SK-MEL-5 (cell line): ENCODE measurements at regions not wholly inside any gene's neighbourhood (a gene's known extent, or its start where the extent isn't known, plus 50 kb on each side); places are given as distances from the start of the nearest gene placed in this dataset.

ENCODE experiments used
- DNase-seq: peaks from one replicate; pipeline ENCODE4 v3.0.0-alpha.2; 2016; ENCODE audit warnings: low read depth, low spot score
- in situ Hi-C: cut with HindIII; loops from 2 replicates; pipeline ENCODE4 v1.10.0; 2016; ENCODE audit warnings: low sequenced_read_pairs, high pct_unique_total_duplicates, low pct_unique_long_range_greater_than_20kb

DNA sequence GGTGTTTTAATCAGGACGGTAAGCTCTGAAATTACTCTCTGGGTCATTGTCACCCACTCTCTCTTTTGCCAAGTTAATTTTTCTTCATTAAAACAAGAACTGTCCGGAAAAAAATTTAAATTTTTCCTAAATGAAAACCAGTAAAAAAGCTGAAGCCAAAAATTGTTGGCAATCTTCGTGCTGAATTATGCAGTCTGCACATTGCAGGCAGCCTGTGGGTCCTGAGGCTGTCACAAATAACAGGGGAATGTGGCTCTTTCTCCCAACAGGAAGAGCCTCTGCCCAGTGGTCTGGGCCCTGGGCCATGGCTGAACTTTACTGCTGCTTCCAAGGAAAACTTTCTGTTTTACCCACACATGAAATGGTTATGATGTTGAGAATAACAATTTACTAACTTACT lies 153.9 kb upstream of the SPAG17 start:
- DNase-seq, result no peak
- in situ Hi-C loops, result no loop called here

DNA sequence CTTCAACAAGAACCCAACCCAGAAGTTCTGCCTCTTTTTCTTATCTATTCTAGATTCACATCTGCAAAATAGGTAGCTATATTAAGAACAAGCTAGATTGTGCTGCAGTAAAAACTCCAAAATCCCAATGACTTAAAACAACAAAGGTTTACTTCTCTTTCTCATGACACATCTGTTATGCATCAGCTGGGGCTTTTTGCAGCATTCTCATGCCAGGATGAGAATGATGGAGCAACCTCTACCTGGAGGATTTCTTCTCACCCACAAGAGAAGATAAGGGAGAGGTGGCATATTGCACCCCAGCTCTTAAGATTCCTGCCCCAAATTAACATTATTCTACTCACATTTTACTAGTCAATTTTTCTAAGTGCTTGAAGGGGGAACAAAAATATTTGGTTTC lies 152.3 kb upstream of the SPAG17 start:
- in situ Hi-C loops, result no loop called here
- no peak for DNase-seq

DNA sequence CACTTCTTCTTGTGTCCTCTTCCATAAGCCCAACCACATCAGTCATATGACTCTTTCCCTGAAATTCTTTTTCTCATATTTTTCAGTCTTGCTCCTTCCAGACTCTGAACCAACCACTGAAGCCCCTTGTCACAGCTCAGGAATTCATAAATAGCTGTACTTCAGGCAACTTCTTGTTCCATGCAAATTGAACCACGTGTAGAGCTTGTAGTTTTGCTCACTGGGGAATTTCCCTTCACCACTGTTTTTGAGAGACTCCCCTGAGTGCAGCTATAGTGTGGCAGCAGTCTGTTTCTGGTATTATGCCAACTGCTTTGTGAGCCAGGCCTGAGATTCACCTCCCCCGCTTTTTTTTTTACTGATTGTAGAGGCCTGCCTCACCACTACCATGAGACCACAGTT lies 150.3 kb upstream of the SPAG17 start:
- in situ Hi-C loops, result no loop called here
- DNase-seq, result no peak

- in situ Hi-C loops, result no loop called here
- DNase-seq, result no peak
Measured at GRCh38 chr1:118334506-118334905, 149.5 kb upstream of the SPAG17 start.

DNA sequence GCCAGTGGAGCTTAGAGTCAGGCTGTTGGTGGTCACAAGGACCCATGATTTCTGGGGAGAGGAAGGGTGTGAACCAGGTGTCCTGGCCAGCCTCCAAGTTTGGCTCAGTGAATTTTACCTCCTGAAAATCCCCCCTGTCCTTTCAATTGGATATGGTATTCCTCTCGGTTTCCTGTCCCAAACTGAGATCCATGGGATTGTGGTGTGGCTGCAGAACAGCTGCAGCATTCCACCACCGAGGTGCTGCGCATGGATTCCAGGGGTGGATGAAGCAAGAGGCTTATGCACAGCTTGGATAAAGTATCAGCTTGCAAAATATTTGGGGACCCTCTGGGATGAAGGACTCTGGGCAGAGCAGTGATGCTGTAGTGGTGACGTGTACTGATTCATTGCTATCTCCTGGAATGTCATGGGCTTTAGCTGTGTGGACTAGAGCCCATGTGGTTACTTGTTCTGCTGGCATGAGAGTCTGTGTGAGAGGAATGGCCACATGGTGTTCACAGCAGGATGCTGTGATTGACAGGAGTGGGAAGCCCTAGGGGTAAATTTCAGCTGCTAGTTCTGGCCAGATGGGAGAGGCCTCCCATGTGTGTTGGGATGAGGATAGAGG lies 148.7 kb upstream of the SPAG17 start:
- in situ Hi-C loops, result no loop called here
- no peak for DNase-seq

DNA sequence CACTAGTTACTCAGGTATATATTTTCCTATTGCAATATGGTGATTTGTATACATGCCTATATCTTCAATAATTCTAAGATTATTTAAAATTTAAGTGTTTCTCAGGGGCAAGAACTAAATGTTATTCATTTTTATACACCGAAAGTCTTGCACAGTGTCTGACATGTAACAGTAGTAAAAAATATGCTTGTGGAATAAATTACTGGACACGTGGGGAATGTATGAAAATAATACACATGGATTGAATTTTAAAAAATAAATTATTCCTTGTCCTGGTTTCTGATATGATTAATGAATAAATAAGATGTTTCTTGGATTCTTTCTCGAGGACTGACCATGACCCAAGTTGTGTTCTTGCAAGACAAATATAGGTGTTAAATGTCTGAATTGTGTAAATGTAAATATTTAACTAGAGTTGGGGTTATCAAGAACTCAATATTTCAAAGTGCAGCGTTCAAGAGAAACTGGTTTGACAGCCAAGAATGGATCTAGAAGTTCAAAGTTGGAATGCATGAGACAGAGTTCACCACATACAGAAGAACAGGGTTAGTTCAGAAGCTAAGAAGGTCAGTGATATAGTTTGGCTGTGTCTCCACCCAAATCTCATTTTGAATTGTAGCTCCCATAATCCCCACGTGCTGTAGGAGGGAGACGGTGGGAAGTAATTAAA lies 142.1 kb upstream of the SPAG17 start:
- in situ Hi-C loops, result no loop called here
- no peak for DNase-seq

DNA sequence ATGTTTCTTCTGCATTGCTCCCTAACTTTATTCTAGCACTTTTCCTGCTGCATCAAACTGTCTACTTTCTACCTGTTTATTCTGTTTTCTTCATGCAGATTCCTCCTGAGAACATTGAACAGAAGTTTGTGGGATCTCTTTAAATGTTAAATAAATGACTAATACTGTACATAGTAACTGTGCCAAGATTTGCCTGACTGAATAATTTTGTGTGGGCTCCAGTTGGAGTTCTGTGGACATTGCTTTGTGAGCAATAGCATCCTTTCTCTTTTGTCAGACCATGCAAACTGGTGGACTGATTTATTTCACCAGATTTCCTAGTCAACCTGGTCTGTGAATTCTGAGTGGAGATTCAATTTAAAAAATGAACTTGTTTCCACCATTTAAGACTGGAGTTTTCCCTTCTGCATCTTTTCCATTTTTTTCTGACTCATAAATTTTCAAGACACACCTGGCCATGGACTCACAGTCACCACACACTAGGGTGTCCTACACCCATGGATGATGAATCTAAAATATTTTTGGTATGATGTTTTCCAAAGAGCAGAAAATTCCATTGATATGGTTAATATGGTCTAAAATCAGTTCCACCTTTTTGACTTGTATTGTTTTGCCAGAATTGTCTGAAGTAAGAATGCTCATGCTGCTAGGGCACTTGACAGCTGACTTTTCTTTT lies 140.7 kb upstream of the SPAG17 start:
- in situ Hi-C loops, result no loop called here
- no peak for DNase-seq

DNA sequence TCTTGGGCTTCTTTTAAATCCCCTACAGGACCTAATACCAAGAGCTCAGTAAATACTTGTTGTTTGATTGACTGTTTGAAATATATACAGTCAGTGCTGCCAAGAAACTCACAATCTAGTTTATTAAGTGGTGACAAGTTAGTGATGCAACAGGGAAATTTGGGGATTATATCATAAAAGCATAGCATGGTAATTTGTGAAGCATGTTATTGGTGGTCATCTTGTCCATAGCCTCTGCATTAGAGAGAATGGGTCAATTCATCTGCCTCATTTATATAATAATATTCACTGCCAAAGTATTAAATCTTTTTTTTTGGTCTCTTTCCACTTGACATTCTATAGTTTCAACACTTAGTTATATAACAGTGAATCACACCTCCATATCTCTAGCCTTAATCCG lies 138.2 kb upstream of the SPAG17 start:
- DNase-seq, result no peak
- in situ Hi-C loops, result no loop called here

DNA sequence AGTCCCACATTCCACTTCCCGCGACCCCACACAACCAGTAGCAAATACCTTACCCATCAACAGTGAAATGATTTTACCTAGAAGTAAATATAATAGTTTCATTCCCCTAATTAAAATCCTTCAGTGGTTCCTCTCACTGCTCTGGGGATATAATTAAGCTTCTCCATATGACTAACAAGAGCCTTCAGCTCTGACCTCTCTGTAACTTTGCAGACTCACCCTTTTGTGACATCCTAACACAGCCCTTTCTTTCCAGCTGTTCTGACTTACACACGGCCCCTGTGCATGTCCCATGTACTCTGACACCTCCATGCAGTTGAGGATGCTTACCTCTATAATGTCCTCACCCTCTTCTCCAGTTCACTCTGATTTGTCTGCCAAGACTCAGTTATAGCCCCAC lies 137.3 kb upstream of the SPAG17 start:
- in situ Hi-C loops, result no loop called here

GRCh38 chr1:118321840-118322239 lies 136.8 kb upstream of the SPAG17 start:
- in situ Hi-C loops, result no loop called here
- no peak for DNase-seq

More for the DNA sequence above, 137.3 kb upstream of the SPAG17 start:
- DNase-seq, result no peak

DNA sequence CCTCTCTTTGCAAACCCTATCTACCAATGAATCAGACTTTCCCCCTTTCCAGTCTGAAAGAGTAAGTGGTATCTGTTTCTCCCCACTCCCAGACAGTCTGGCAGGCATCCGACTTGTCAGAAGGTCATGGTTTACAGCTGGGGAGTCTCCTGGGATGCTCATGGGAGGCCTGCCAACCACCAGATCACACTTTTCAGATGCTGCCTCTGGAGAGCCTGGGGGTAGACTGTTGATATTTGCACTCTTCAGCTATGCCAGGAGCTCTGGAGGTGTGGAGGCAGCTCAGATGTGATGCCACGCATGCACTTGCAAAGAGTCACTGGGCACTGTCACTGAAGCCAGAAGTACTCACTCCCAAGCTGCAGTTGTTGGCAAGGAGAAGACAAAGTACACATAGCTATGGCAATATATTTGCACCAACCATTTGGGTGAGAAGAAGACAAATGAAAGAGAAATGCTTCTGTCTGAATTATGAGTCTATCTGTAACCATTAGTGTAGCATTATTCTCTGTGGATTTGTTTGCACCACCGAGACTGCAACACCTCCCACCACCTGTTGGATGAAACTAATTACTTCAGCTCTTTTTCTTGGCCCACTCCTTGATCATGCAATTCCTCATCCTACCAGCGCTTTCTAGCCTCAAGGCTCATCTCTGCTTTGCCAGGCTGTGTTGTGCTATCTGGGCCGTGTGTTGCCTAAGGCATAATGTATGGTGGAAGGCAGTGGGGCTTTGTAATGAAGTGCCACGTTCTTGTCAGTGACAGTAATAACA lies 133.0 kb upstream of the SPAG17 start:
- no peak for DNase-seq
- in situ Hi-C loops, result no loop called here

- in situ Hi-C loops, result no loop called here
- DNase-seq, result no peak
Measured at GRCh38 chr1:118306851-118307250, 121.8 kb upstream of the SPAG17 start.

- peak; percentile 39 for DNase-seq
- in situ Hi-C loops, result no loop called here
Measured at GRCh38 chr1:118304722-118305359, 119.8 kb upstream of the SPAG17 start.

- DNase-seq, result peak; percentile 4
- in situ Hi-C loops, result no loop called here
Measured at GRCh38 chr1:118303534-118303933, 118.5 kb upstream of the SPAG17 start.

- DNase-seq, result no peak
- in situ Hi-C loops, result no loop called here
Measured at GRCh38 chr1:118303064-118303463, 118.0 kb upstream of the SPAG17 start.

DNA sequence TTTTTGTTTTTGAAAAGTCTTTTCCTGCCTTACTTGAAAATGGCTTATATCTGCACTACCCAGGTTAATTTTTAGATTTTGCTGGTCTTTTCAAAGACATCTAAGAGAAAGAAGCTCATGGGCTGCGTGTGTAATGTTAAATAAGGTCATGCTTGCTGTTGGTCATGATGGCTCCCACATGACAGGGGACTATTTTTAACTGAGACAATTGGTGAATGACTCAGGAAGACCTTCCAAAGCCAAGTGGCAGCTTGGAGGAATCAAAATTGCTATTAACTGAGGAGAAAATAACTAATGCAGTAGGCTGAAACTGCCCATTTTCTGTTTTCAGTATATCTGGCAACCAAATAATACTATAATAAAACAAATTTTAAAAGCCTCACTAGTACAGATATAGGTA lies 117.1 kb upstream of the SPAG17 start:
- DNase-seq, result peak; percentile 5
- in situ Hi-C loops, result no loop called here

- no peak for DNase-seq
Measured at GRCh38 chr1:118300808-118301207, 115.8 kb upstream of the SPAG17 start.

GRCh38 chr1:118298397-118298796 lies 113.4 kb upstream of the SPAG17 start:
- DNase-seq, result no peak
- in situ Hi-C loops, result no loop called here

More at GRCh38 chr1:118300808-118301207, 115.8 kb upstream of the SPAG17 start:
- in situ Hi-C loops, result no loop called here
